ENCODE measurements at regions not wholly inside any gene's neighbourhood (a gene's known extent, or its start where the extent isn't known, plus 50 kb on each side); places are given as distances from the start of the nearest gene placed in this dataset.
"Not testable (repeated sequence)": the region's sequence is repeated elsewhere in the genome, so short reads cannot be mapped to it uniquely, and the experiment has no call there.

- not testable (repeated sequence) for H3K36me3 ChIP-seq
These were observed 51.0 kb upstream of the UBE2Q2 start for GRCh38 chr15:75792236-75792635.

DNA sequence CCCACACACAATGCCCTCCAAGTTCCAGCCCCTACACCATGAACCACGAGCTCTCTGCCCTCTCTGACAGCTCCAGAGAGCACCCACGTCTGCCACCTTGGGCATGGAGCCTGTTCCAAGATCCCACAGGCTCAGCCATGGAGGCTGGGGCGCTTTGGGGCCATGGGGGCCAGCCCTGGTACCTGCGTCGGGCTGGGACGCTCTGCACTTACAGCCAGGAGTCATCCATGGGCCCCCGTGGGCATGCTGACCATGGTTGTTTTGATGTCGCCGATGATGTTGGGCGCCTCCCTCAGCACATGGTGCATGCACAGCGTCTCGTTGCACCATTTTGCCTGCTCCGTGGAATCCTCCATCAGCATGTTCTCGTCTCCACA is 51.9 kb upstream of the UBE2Q2 start:
- no peak overlapping the region for H3K4me3 ChIP-seq
- peaks cover 8% of the 10 kb centered on the region for H3K27me3 ChIP-seq
- no peak for ATAC-seq
- DNase-seq: no peak
- H3K9me3 ChIP-seq: no peaks in the 10 kb centered on the region
- H3K27ac ChIP-seq: no peak overlapping the region
- intact Hi-C loops (cut with DNase I): no loop called here
- no peaks in the 10 kb centered on the region for H3K4me1 ChIP-seq
- H3K36me3 ChIP-seq: no peaks in the 10 kb centered on the region
- no peak for TF ChIP-seq CTCF (IDR thresholded peaks at IDR 0.05)

More at GRCh38 chr15:75792236-75792635, 51.0 kb upstream of the UBE2Q2 start:
- DNase-seq; H3K4me3 ChIP-seq; ATAC-seq; intact Hi-C loops (cut with DNase I); H3K4me1 ChIP-seq; H3K27ac ChIP-seq; H3K9me3 ChIP-seq; H3K27me3 ChIP-seq: not testable (repeated sequence)

GRCh38 chr15:75790631-75791336 is 52.5 kb upstream of the UBE2Q2 start:
- intact Hi-C loops (cut with DNase I): no loop called here
- Histone ChIP-seq H3K27ac (no peak overlapping the region), H3K9me3 (no peaks in the 10 kb centered on the region), H3K36me3 (no peaks in the 10 kb centered on the region), H3K4me1 (no peaks in the 10 kb centered on the region), H3K27me3 (peaks cover 8% of the 10 kb centered on the region), H3K4me3 (no peak overlapping the region)
- ATAC-seq (no peak), DNase-seq (no peak)
- TF ChIP-seq CTCF (IDR thresholded peaks at IDR 0.05): no peak

- H3K36me3 ChIP-seq: no peaks in the 10 kb centered on the region
- H3K27ac ChIP-seq: no peak overlapping the region
- no peak overlapping the region for H3K4me3 ChIP-seq
- ATAC-seq (no peak), DNase-seq (no peak)
- no peaks in the 10 kb centered on the region for H3K4me1 ChIP-seq
- H3K9me3 ChIP-seq: no peaks in the 10 kb centered on the region
- H3K27me3 ChIP-seq: peaks cover 6% of the 10 kb centered on the region
- intact Hi-C loops (cut with DNase I): no loop called here
- no peak for TF ChIP-seq CTCF (IDR thresholded peaks at IDR 0.05)
These were observed 56.7 kb upstream of the UBE2Q2 start for GRCh38 chr15:75786575-75786947.

DNA sequence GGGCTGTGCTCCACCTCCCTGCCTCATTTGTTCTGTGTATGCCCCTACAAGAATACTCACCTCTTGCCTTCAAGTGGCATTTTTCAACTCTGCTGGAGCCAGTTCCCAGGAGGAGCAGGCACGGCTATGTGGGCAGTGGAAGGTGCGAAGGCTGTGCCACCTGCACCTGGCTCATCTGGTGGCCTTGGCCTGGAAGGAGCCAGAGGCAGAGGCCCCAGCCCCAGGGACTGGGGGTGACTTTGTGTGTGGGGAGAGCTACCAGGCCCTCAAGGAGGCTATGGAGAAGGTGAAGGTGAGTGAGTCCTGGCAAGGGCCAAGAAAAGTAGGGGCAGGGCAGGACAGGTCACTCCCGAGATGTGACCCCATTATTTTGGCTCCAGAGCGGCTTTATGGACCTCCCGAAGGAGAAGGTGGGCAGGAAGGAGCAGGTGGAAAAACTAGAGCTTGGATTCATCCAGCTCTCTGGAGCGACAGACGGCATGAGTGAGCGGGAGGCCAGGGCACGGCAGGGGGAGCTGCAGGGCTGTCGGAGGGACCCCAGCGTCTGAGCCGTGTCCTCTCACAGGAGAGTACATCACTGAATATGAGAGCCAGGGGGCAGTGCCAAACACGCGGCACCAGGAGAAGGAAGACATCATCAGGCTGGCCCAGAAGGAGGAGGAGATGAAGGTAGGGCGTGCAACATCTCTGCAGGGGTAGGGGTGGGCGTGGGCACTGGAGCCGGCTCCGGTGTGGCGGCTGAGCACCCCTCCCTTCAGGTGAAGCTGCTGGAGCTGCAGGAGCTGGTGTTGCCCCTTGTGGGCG is 57.3 kb upstream of the UBE2Q2 start:
- H3K27ac ChIP-seq: no peak overlapping the region
- DNase-seq: peak; percentile 60

DNA sequence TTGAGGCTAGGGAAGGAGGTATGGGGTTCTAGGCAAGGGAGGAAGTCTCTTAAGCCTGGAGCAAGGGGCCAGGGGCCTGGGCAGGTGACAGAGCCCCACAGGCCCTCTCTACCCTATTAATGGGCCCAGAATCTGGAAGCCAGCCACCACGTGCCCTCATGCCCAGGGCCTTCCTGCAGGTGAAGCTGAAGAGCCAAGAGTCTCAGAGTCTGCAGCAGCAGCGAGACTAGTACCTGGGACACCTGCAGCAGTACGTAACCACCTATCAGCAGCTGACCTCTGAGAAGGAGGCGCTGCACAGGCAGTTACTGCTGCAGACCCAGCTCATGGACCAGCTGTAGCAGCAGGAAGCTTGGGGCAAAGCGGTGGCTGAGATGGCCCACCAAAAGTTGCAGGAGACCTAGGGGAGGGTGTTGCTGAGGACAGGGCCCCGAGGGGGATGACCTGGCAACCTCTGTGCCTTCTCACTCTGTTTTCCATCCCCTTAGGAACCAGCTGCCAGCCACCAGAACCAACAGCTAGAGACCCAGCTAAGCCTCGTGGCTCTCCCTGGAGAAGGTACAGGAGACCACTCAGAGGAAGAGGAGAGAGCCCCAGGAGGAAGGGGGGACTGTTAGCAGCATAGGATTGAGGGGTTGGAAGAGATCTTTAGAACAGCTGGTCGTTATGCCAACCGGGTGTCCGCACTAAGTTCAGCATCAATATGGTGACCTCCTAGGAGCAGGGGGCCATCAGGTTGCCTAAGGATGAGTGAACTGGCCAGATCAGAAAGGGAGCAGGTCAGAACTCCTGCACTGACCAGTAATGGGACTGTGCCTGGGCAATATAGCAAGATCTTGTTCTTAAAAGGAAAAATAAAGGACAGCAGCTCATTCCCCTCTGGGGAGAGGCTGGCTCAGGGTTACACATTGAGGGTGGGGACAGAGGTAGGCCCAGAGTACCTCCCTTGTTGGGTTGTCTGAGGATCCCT is 58.5 kb upstream of the UBE2Q2 start:
- H3K9me3 ChIP-seq; ATAC-seq; H3K4me1 ChIP-seq; intact Hi-C loops (cut with DNase I); H3K4me3 ChIP-seq; DNase-seq; H3K36me3 ChIP-seq; H3K27ac ChIP-seq; H3K27me3 ChIP-seq: not testable (repeated sequence)

More for the DNA sequence above, 57.3 kb upstream of the UBE2Q2 start:
- Histone ChIP-seq H3K9me3 (no peaks in the 10 kb centered on the region), H3K36me3 (no peaks in the 10 kb centered on the region), H3K4me1 (no peaks in the 10 kb centered on the region), H3K27me3 (no peaks in the 10 kb centered on the region), H3K4me3 (no peak overlapping the region)
- no peak for TF ChIP-seq CTCF (IDR thresholded peaks at IDR 0.05)
- intact Hi-C loops (cut with DNase I): no loop called here
- ATAC-seq: no peak

DNA sequence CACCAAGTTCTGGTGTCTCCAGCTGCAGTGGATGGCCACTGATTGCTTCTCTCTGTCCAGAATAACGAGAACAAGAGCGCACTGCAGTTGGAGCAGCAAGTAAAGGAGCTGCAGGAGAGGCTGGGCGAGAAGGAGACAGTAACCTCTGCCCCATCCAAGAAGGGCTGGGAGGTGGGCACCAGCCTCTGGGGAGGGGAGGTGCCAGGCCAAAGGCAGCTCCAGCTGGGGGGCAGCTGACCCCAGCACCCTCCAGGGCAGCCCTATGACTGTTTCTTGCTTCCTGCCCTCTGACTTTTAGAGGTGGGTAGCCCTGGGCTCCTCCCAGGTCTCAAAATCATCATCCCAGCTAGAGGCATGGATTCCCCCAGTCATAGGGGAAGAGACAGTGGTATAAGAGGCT is 59.7 kb upstream of the UBE2Q2 start:
- H3K36me3 ChIP-seq; H3K4me3 ChIP-seq; intact Hi-C loops (cut with DNase I); DNase-seq; H3K4me1 ChIP-seq; H3K9me3 ChIP-seq; ATAC-seq; H3K27me3 ChIP-seq; H3K27ac ChIP-seq: not testable (repeated sequence)
